ENCODE measurements at regions not wholly inside any gene's neighbourhood (a gene's known extent, or its start where the extent isn't known, plus 50 kb on each side); places are given as distances from the start of the nearest gene placed in this dataset.

GRCh38 chr4:138669479-138670315 is 345.9 kb upstream of the NOCT start:
- TF ChIP-seq CTCF (IDR thresholded peaks at IDR 0.05) = no peak
- ChIA-PET POLR2A (no interaction called here), CTCF (interaction anchor here (0.8 kb wide), 1 partner anchor 21 kb away, joined by 3 read pairs; no protein-coding TSS in a partner anchor)
- ATAC-seq = no peak
- intact Hi-C loops (cut with micrococcal nuclease) = no loop called here
- DNase-seq = no peak
- Mint-ChIP-seq H3K4me3 (no peak overlapping the region), H3K9me3 (no peaks in the 10 kb centered on the region), H3K27ac (no peak overlapping the region), H3K36me3 (ENCODE audit: low read depth) (no peaks in the 10 kb centered on the region), H3K4me1 (ENCODE audit: low read depth) (no peaks in the 10 kb centered on the region), H3K27me3 (peaks cover 1% of the 10 kb centered on the region)

DNA sequence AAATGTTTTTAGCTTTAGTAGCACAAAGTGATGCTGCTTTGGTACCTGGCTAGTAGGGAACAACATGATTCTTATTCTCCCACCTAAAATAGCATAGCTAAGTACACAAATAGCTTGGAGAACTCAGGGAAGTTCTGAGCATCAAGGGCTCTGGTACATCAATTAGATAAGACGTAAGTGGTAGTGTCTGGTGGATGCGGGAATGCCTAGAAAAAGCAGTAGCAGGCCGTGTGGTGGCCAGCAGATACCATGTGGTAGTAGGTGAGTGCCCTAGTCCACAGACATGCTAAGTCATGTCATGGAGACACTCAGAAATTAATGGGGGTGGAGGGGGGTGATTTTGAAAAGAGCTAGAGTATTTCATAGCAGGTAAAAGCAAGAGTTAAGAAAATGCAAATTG is 347.3 kb upstream of the NOCT start:
- TF ChIP-seq CTCF (IDR thresholded peaks at IDR 0.05) = no peak
- Mint-ChIP-seq H3K9me3 (no peaks in the 10 kb centered on the region), H3K27me3 (peaks cover 1% of the 10 kb centered on the region), H3K36me3 (ENCODE audit: low read depth) (no peaks in the 10 kb centered on the region), H3K27ac (no peak overlapping the region), H3K4me3 (no peak overlapping the region), H3K4me1 (ENCODE audit: low read depth) (no peaks in the 10 kb centered on the region)
- CTCF ChIA-PET = interaction anchor here (0.8 to 1.3 kb wide), 2 partner anchors 12 to 20 kb away, joined by 3 read pairs; no protein-coding TSS in a partner anchor
- POLR2A ChIA-PET = no interaction called here
- DNase-seq = no peak
- ATAC-seq = no peak
- intact Hi-C loops (cut with micrococcal nuclease) = no loop called here

GRCh38 chr4:138666366-138666765 is 349.2 kb upstream of the NOCT start:
- Mint-ChIP-seq H3K27ac (no peak overlapping the region), H3K27me3 (peaks cover 1% of the 10 kb centered on the region), H3K36me3 (ENCODE audit: low read depth) (no peaks in the 10 kb centered on the region), H3K4me1 (ENCODE audit: low read depth) (no peaks in the 10 kb centered on the region), H3K4me3 (no peak overlapping the region), H3K9me3 (no peaks in the 10 kb centered on the region)
- intact Hi-C loops (cut with micrococcal nuclease) = no loop called here
- no peak for TF ChIP-seq CTCF (IDR thresholded peaks at IDR 0.05)
- ChIA-PET CTCF (interaction anchor here (2.8 kb wide), 1 partner anchor 14 kb away, joined by 11 read pairs; no protein-coding TSS in a partner anchor), POLR2A (no interaction called here)
- DNase-seq = no peak
- no peak for ATAC-seq

DNA sequence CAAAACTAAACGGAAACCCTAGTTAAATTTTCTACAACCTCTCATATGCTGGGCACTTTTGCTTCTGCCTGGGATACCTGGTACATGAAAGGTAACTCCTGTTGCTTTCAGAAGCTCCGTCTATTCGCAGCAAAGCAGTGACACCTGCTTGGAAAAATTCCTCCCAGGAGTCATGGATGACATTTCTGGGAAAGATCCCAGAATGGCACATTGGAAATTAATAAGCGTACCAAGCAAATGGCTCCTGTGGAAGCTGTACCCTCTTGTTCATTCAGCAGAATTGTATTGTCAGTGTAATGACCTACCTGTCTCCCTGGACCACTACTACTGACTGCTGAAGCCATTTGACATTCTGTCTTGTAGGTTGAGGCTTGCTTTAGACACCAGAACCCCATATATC is 349.7 kb upstream of the NOCT start:
- no peaks in the 10 kb centered on the region for H3K9me3 Mint-ChIP-seq
- CTCF ChIA-PET = interaction anchor here (0.7 to 2.8 kb wide), 3 partner anchors 15 to 27 kb away, joined by 3 to 11 read pairs (median 6); no protein-coding TSS in a partner anchor
- no peak for DNase-seq
- intact Hi-C loops (cut with micrococcal nuclease) = no loop called here
- POLR2A ChIA-PET = no interaction called here
- peaks cover 1% of the 10 kb centered on the region for H3K27me3 Mint-ChIP-seq
- no peaks in the 10 kb centered on the region for H3K36me3 Mint-ChIP-seq (ENCODE audit: low read depth)
- no peak for ATAC-seq
- no peak for TF ChIP-seq CTCF (IDR thresholded peaks at IDR 0.05)
- H3K27ac Mint-ChIP-seq = no peak overlapping the region
- no peaks in the 10 kb centered on the region for H3K4me1 Mint-ChIP-seq (ENCODE audit: low read depth)
- H3K4me3 Mint-ChIP-seq = no peak overlapping the region

GRCh38 chr4:138663883-138664282 is 351.7 kb upstream of the NOCT start:
- Mint-ChIP-seq H3K27me3 (peaks cover 4% of the 10 kb centered on the region), H3K27ac (no peak overlapping the region), H3K36me3 (ENCODE audit: low read depth) (no peaks in the 10 kb centered on the region), H3K4me1 (ENCODE audit: low read depth) (no peaks in the 10 kb centered on the region), H3K9me3 (no peaks in the 10 kb centered on the region), H3K4me3 (no peak overlapping the region)
- CTCF ChIA-PET = interaction anchor here (1.4 to 2.8 kb wide), 2 partner anchors 9 to 17 kb away, joined by 4 to 11 read pairs; no protein-coding TSS in a partner anchor
- no peak for TF ChIP-seq CTCF (IDR thresholded peaks at IDR 0.05)
- ATAC-seq (no peak), DNase-seq (no peak)
- POLR2A ChIA-PET = no interaction called here
- intact Hi-C loops (cut with micrococcal nuclease) = no loop called here
